Thyroid gland (tissue), 4 donors: ENCODE measurements at regions not wholly inside any gene's neighbourhood (a gene's known extent, or its start where the extent isn't known, plus 50 kb on each side); places are given as distances from the start of the nearest gene placed in this dataset.
"Not testable (repeated sequence)": the region's sequence is repeated elsewhere in the genome, so short reads cannot be mapped to it uniquely, and the experiment has no call there.

ENCODE experiments used
- DNase-seq, 2 donors: peaks; one replicate each; pipeline ENCODE4 v3.0.0-alpha.2; 2019
- H3K27ac ChIP-seq, 3 donors: fragments of 200-600 bp; sonication (generic); 1 replicate in 2 of 3; 2 replicates in 1 of 3; pipeline ENCODE4 v1.5.1; 2016 to 2019; ENCODE audit warnings: mild to moderate bottlenecking in 1 of 3, moderate library complexity in 1 of 3
- H3K27me3 ChIP-seq: fragments of 200-600 bp; sonication (generic); one replicate; pipeline ENCODE4 v1.5.1; 2019
- H3K36me3 ChIP-seq, 2 donors: fragments of 200-600 bp; sonication (generic); one replicate each; pipeline ENCODE4 v1.5.1; 2016 to 2019
- H3K4me1 ChIP-seq, 2 donors: fragments of 200-600 bp; sonication (generic); one replicate each; pipeline ENCODE4 v1.5.1; 2017 to 2019
- H3K4me3 ChIP-seq, 3 donors: fragments of 200-600 bp; sonication (generic); replicated peaks in 1 of 3; 1 replicate in 2 of 3; 2 replicates in 1 of 3; pipeline ENCODE4 v1.5.1; 2016; ENCODE audit warnings: mild to moderate bottlenecking in 1 of 3
- H3K9me3 ChIP-seq: fragments of 200-600 bp; sonication (generic); one replicate; pipeline ENCODE4 v1.5.1; 2017
- CTCF ChIP-seq, 6 experiments: fragments of 200-600 bp in 3 of 6; fragments of 450-650 bp in 3 of 6; sonication (generic) in 3 of 6; IDR thresholded peaks; one replicate each; pipeline ENCODE4 v1.5.1; 2016 to 2019; ENCODE audit warnings: antibody characterized with exemption in 6 of 6, mild to moderate bottlenecking in 2 of 6, inconsistent platforms in 1 of 6, moderate library complexity in 1 of 6
- POLR2A ChIP-seq, 2 donors: fragments of 450-650 bp; IDR thresholded peaks; one replicate each; pipeline ENCODE4 v1.6.1; 2017; ENCODE audit warnings: antibody characterized with exemption in 2 of 2, mild to moderate bottlenecking in 2 of 2, moderate library complexity in 1 of 2
- WGBS, 2 donors: methylation state at CpG; one replicate each; pipeline ENCODE4 v1.1.5; 2017; 5-methylcytosine and 5-hydroxymethylcytosine counted together
- intact Hi-C: fragments of 100-400 bp; cut with DNase I; formaldehyde crosslinking; loops from one replicate; pipeline ENCODE4 v1.15.1; 2023

- Histone ChIP-seq H3K27me3 (no peaks in the 10 kb centered on the region), H3K4me1 (no peaks in the 10 kb centered on the region), H3K36me3 (no peaks in the 10 kb centered on the region), H3K4me3 (no peak overlapping the region), H3K9me3 (no peaks in the 10 kb centered on the region), H3K27ac (no peak overlapping the region)
- DNase-seq = peak in 1 of 2 donors; percentile 15
- intact Hi-C loops = no loop called here
- TF ChIP-seq POLR2A (IDR thresholded peaks at IDR 0.05) = no peak
- TF ChIP-seq CTCF (IDR thresholded peaks at IDR 0.05) = no peak
- 41 to 46% methylated on average over 6 of the region's 6 CpGs for WGBS, 2 donors
These were observed 59.3 kb downstream of the OXGR1 start for GRCh38 chr13:96934889-96935489.

DNA sequence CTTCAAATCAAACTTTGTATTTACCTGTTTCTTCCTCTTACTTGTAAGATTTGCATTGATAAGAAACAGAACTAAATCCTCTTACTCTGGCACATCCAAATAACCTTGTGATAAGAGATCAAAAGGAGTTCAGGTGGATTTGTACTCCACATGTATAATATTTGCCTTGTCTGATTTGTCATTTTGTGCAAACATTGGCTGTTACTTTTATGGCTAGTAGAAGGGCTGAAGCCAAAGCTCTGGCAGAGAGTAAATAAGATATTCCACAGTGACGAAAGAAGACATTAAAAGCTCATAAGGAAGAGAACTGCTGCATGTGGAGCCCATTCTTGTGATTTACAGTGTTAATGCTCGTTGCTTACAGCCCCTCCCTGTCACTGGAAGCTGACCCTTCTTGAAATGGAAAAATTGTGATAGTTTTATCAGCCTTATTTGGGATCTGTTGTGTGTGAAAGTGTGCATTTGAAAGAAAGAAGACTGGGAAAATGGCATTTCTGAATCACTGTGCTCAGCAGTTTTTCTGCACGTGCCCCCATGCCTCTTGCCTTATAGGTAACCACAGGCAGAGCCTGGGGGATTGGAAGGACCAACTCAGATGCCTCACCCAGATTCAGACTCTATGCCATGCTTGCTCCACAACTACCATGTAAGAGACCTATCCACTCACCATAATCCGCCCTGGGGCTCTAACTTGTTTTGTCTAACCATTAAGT is 68.2 kb downstream of the OXGR1 start:
- H3K36me3 ChIP-seq = no peaks in the 10 kb centered on the region
- H3K27ac ChIP-seq = no peak overlapping the region
- 67 to 81% methylated on average over 4 of the region's 4 CpGs for WGBS, 2 donors
- H3K4me3 ChIP-seq = no peak overlapping the region
- no peaks in the 10 kb centered on the region for H3K27me3 ChIP-seq
- TF ChIP-seq CTCF (IDR thresholded peaks at IDR 0.05) (no peak), POLR2A (IDR thresholded peaks at IDR 0.05) (no peak)
- DNase-seq = no peak
- H3K4me1 ChIP-seq = no peaks in the 10 kb centered on the region
- intact Hi-C loops = no loop called here
- no peaks in the 10 kb centered on the region for H3K9me3 ChIP-seq

GRCh38 chr13:96925477-96925876 is 68.8 kb downstream of the OXGR1 start:
- DNase-seq = no peak
- intact Hi-C loops = no loop called here
- H3K4me1 ChIP-seq = no peaks in the 10 kb centered on the region
- no peaks in the 10 kb centered on the region for H3K36me3 ChIP-seq
- H3K9me3 ChIP-seq = no peaks in the 10 kb centered on the region
- H3K27me3 ChIP-seq = no peaks in the 10 kb centered on the region
- H3K4me3 ChIP-seq = no peak overlapping the region
- WGBS, 2 donors = 81 to 85% methylated on average over 2 of the region's 2 CpGs
- H3K27ac ChIP-seq = no peak overlapping the region
- TF ChIP-seq POLR2A (IDR thresholded peaks at IDR 0.05) (no peak), CTCF (IDR thresholded peaks at IDR 0.05) (no peak)

DNA sequence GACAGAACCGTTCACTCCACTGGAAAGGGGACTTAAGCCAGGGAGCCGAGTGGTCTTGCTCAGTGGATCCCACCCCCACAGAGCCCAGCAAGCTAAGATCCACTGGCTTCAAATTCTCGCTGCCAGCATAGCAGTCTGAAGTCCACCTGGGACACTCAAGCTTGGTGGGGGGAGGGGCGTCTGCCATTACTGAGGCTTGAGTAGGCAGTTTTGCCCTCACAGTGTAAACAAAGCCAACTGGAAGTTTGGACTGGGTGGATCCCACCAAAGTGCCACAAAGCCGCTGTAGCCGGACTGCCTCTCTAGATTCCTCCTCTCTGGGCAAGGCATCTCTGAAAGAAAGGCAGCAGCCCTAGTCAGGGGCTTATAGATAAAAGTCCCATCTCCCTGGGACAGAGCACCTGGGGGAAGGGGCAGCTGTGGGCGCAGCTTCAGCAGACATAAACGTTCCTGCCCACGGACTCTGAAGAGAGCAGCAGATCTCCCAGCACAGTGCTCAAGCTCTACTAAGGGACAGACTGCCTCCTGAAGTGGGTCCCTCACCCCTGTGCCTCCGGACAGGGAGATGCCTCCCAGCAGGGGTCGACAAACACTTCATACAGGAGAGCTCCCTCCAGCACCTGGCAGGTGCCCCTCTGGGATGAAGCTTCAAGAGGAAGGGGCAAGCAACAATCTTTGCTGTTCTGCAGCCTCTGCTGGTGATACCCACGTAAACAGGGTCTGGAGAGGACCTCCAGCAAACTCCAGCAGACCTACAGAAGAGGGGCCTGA is 75.2 kb downstream of the OXGR1 start:
- intact Hi-C loops, H3K27ac ChIP-seq, H3K36me3 ChIP-seq, H3K9me3 ChIP-seq, H3K4me1 ChIP-seq, H3K27me3 ChIP-seq, H3K4me3 ChIP-seq: not testable (repeated sequence)
- DNase-seq = peak; percentile 48 to 52
- WGBS, 2 donors = 40 to 50% methylated on average over 10 to 12 of the region's 12 CpGs

DNA sequence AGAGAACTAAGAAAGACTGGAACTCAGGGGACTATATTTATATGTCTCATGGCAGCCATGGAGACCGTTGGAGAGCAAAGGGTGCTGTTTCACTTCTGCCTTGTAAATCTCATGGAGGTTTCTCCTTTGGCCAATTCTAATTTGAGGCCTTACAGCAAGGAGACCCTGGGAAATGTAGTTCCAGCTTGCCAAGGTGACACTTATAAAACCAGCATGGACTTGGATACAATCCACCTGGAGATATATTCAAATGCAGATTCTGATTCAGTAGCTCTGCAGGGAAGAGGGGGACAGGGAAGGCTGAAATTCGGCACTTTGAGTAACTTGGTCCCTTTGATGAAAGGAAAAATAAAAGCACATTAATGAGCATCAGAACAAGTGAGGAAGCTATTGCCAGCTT is 90.0 kb downstream of the OXGR1 start:
- intact Hi-C loops = no loop called here
- H3K4me3 ChIP-seq = no peak overlapping the region

More for the DNA sequence above, 90.0 kb downstream of the OXGR1 start:
- no peak overlapping the region for H3K27ac ChIP-seq
- no peaks in the 10 kb centered on the region for H3K27me3 ChIP-seq
- H3K4me1 ChIP-seq = peaks cover 6 to 11% of the 10 kb centered on the region in 2 donors
- 68 to 71% methylated on average over 2 of the region's 2 CpGs for WGBS, 2 donors
- no peaks in the 10 kb centered on the region for H3K36me3 ChIP-seq
- TF ChIP-seq POLR2A (IDR thresholded peaks at IDR 0.05) = no peak
- TF ChIP-seq CTCF (IDR thresholded peaks at IDR 0.05) = no peak
- DNase-seq = no peak
- no peaks in the 10 kb centered on the region for H3K9me3 ChIP-seq
